ENCODE measurements at regions not wholly inside any gene's neighbourhood (a gene's known extent, or its start where the extent isn't known, plus 50 kb on each side); places are given as distances from the start of the nearest gene placed in this dataset.

- TF ChIP-seq YY1 (IDR thresholded peaks at IDR 0.05; ENCODE audit: insufficient read depth, insufficient read length) (no peak), ZNF274 (IDR thresholded peaks at IDR 0.05; ENCODE audit: low read depth, low read length) (no peak), SUZ12 (IDR thresholded peaks at IDR 0.05; ENCODE audit: extremely low read depth, insufficient read depth, insufficient read length) (no peak)
These were observed 177.1 kb upstream of the RFC3 start for GRCh38 chr13:33640832-33641231.

All from NT2/D1 (cell line).